22Rv1 (cell line): ENCODE measurements at regions not wholly inside any gene's neighbourhood (a gene's known extent, or its start where the extent isn't known, plus 50 kb on each side); places are given as distances from the start of the nearest gene placed in this dataset.

Source experiments
- H3K27ac ChIP-seq: fragments of 450-650 bp; 2 replicates; pipeline ENCODE4 v1.5.1; 2017
- ZFX ChIP-seq: fragments of 450-650 bp; IDR thresholded peaks from 2 replicates; pipeline ENCODE4 v1.6.1; 2017; ENCODE audit warnings: antibody characterized with exemption, borderline replicate concordance
- TF ChIP-seq, protein P1 (sequence below): fragments of 450-650 bp; IDR thresholded peaks from 2 replicates; pipeline ENCODE4 v1.5.1; 2017; ENCODE audit warnings: mild to moderate bottlenecking

DNA sequence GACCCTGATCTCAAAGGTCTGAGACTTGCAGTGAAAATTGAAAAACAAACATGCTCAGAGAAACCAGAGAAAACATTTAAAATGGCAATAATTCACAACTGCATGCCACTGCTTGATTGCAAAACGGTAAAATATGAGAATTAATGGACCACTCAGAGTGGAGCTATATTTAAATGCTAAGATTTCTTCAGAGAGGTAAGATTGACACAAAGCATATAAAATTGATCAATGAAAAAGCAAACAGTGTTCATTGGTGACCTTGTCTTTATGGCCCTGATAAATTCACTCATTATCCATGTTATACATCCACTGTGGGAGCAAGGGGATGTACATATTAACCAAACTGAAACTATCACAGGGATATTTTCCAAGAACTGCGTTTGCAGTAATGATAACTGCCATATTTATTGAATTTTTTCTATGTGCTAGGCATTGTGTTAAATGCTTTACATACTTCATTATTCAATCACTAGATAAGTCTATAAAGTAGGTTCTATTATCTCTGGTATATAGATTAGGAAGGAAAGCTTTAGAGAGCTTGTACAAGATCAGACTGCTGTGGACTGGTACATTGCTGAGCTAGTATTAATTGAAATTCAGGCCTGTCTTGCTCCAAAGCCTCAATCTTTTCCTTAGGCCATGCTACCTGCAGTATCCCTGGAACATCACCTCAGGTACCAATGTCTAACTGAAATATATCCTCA lies 113.9 kb upstream of the LMO3 start:
- no peak overlapping the region for H3K27ac ChIP-seq
- TF ChIP-seq ZFX: no peak
- TF ChIP-seq, protein P1, sequence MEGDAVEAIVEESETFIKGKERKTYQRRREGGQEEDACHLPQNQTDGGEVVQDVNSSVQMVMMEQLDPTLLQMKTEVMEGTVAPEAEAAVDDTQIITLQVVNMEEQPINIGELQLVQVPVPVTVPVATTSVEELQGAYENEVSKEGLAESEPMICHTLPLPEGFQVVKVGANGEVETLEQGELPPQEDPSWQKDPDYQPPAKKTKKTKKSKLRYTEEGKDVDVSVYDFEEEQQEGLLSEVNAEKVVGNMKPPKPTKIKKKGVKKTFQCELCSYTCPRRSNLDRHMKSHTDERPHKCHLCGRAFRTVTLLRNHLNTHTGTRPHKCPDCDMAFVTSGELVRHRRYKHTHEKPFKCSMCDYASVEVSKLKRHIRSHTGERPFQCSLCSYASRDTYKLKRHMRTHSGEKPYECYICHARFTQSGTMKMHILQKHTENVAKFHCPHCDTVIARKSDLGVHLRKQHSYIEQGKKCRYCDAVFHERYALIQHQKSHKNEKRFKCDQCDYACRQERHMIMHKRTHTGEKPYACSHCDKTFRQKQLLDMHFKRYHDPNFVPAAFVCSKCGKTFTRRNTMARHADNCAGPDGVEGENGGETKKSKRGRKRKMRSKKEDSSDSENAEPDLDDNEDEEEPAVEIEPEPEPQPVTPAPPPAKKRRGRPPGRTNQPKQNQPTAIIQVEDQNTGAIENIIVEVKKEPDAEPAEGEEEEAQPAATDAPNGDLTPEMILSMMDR: no peak

DNA sequence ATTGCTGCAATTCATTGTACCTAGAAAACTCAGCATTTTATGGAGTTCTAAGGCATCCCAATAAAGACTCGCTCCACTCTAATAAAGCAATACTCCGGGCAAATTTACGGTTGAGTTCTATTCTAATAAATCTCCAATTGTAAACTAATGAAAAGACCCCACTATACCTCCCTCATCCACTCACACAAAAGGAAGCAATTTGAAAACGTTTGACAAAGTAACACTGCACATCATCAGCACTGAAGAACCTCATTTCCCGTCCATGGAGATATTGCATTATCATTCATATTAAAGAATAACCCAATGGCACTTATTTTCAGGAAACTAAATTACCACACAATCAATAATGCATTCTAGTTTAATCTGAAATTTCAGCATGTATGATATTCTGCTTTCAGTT lies 111.0 kb upstream of the LMO3 start:
- no peak overlapping the region for H3K27ac ChIP-seq
- TF ChIP-seq ZFX: no peak
- TF ChIP-seq, protein P1: no peak

DNA sequence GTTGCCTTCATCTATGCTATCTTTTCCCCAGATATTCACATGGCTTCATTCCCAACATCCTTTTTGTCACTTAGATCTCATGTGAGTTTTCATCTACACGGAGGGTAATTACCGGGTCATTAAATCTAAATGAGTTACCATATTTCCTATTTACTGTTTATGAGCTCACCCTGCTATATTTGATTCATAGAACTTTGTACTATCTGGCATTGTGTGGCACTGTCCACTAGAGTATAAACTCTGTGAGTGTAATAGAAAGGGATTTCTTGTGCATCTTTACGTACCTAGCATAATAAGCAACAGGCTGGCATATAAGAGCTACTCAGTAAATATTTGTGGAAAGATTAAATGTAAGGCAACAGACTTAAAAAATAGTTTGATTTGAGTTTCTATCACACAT lies 86.1 kb upstream of the LMO3 start:
- TF ChIP-seq, protein P1: no peak
- TF ChIP-seq ZFX: no peak
- no peak overlapping the region for H3K27ac ChIP-seq

DNA sequence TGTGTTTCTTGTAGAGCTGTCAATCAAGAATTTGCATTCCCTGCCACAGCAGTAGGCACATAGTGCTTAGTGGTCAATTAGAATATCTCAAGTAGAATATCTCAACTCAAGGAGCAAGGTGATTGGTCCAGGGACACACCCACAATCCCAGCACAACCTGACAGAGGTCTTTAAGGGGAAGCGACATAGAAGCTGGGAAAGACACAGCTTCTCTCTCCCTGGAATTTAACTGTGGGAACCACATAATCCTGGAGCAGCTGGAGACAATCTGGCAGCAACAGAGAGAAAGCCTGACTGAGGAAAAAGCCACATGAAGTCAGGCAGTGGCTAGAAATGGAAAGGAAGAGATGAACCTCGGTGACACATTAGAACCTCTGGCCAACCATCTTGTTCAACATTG lies 85.7 kb upstream of the LMO3 start:
- TF ChIP-seq, protein P1: no peak
- TF ChIP-seq ZFX: no peak
- H3K27ac ChIP-seq: no peak overlapping the region

DNA sequence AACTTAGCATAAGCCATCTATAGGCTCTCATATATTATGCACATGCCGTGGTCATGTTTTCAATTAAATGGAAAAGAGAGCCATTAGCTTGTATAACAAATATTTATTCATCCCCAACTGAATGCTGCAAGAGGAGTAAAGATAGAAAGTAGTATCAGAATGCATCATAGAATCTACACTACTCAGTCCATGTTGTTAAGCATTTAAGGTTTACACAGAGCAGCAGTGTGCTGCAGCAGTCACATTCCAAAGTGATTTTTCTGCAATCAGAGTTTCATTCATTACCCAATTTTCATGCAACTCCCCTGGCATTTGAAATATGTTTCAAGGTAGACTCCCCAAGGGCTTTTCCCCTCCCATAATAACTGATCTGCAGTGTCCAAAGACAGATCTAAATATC lies 82.2 kb upstream of the LMO3 start:
- H3K27ac ChIP-seq: no peak overlapping the region
- TF ChIP-seq ZFX: no peak
- TF ChIP-seq, protein P1: no peak

DNA sequence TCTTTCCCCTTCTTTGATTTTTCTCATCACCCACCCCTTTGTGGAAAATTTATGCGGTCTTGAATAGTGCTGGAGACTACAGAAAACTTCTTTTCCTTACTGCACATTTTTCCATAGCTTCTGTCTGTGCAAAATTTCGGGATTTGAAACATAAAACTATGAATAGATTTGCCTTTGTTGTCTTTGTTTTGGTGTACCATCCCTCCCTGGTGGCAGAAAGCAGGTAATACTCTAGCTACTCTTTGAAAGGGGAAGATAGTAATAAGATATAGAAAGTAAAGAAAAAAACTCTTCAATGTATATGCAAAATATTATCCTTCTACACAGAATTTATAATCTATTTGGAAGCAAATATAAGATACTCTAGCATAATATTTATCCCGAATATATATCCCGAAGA lies 79.1 kb upstream of the LMO3 start:
- TF ChIP-seq, protein P1: peak; percentile 6; the same call in 1 of the 2 replicates
- no peak for TF ChIP-seq ZFX
- no peak overlapping the region for H3K27ac ChIP-seq

DNA sequence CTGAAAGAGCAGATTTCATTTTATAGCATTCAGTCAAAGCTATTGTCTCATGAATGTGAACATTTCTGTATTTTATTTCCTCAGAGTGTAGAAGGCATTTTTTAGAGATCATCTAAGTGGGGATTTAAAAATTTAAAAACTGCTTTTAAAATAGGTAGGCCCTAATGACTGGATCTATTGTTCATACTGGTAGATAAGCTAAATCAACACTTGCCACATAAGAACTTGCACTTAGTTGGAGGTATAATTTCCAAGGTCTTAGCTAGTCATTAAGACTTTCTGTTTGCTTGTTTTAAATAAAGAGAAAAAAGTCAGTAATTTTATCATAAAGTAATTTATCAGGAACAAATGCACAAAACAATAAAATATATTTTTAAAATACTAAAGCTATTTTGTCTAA lies 75.2 kb upstream of the LMO3 start:
- TF ChIP-seq ZFX: no peak
- TF ChIP-seq, protein P1: no peak
- no peak overlapping the region for H3K27ac ChIP-seq
